A673 (cell line): ENCODE measurements at regions not wholly inside any gene's neighbourhood (a gene's known extent, or its start where the extent isn't known, plus 50 kb on each side); places are given as distances from the start of the nearest gene placed in this dataset.

Experiments used
- BruUV-seq: library from RNA; stranded (reverse); fragments of 400-500 nt; replicated peaks from 2 replicates; lab custom pipeline; 2021; lab: Mats Ljungman, UMichigan
- CTCF ChIA-PET: fragments of 300-600 bp; sonication (Branson Sonifier 250); formaldehyde crosslinking; loops from one replicate; lab custom pipeline; 2022; ENCODE audit warnings: antibody characterized with exemption; lab: Charles Lee
- POLR2A ChIA-PET: fragments of 300-600 bp; sonication (Branson Sonifier 250); formaldehyde crosslinking; loops from one replicate; lab custom pipeline; 2022; ENCODE audit warnings: antibody characterized with exemption; ENCODE audit not compliant: low non-redundant PET; lab: Charles Lee
- DNase-seq: peaks from one replicate; pipeline ENCODE4 v3.0.0-alpha.2; 2015; ENCODE audit warnings: low spot score
- H3K27ac ChIP-seq: fragments of 200-600 bp; sonication (generic); 2 replicates; pipeline ENCODE4 v1.5.1; 2016; ENCODE audit warnings: mixed run types, low read depth, mild to moderate bottlenecking, mixed read lengths, antibody characterized with exemption, low read length; ENCODE audit not compliant: poor library complexity, severe bottlenecking
- H3K27me3 ChIP-seq: fragments of 200-600 bp; sonication (generic); replicated peaks from 2 replicates; pipeline ENCODE4 v1.6.1; 2017; ENCODE audit warnings: mixed run types, low read depth, mild to moderate bottlenecking, mixed read lengths, antibody characterized with exemption, low read length; ENCODE audit not compliant: insufficient read depth, poor library complexity
- H3K36me3 ChIP-seq: fragments of 200-600 bp; sonication (generic); 2 replicates; pipeline ENCODE4 v1.6.1; 2016; ENCODE audit warnings: mixed run types, mild to moderate bottlenecking, mixed read lengths, antibody characterized with exemption, low read length; ENCODE audit not compliant: insufficient read depth, poor library complexity, severe bottlenecking
- H3K4me1 ChIP-seq: fragments of 200-600 bp; sonication (generic); 2 replicates; pipeline ENCODE4 v1.6.1; 2017; ENCODE audit warnings: mixed run types, mild to moderate bottlenecking, mixed read lengths, antibody characterized with exemption, low read length; ENCODE audit not compliant: insufficient read depth, poor library complexity, severe bottlenecking
- H3K4me3 ChIP-seq: fragments of 200-600 bp; sonication (generic); 2 replicates; pipeline ENCODE4 v1.5.1; 2016; ENCODE audit warnings: low read depth, mixed run types, mild to moderate bottlenecking, mixed read lengths, low read length; ENCODE audit not compliant: poor library complexity, severe bottlenecking
- H3K9me3 ChIP-seq: fragments of 200-600 bp; sonication (generic); 2 replicates; pipeline ENCODE4 v1.6.1; 2016; ENCODE audit warnings: mixed run types, low read depth, mild to moderate bottlenecking, mixed read lengths, antibody characterized with exemption, low read length; ENCODE audit not compliant: poor library complexity, severe bottlenecking
- EZH2 ChIP-seq: fragments of 200-600 bp; sonication (generic); IDR thresholded peaks from 2 replicates; pipeline ENCODE4 v1.6.1; 2017; ENCODE audit warnings: borderline replicate concordance, low read depth, mild to moderate bottlenecking, mixed read lengths, antibody characterized with exemption, low read length; ENCODE audit not compliant: poor library complexity, severe bottlenecking
- intact Hi-C: fragments of 100-400 bp; cut with micrococcal nuclease; formaldehyde crosslinking; loops from one replicate; pipeline ENCODE4 v1.10.0; 2022; ENCODE audit not compliant: unreplicated experiment
- TF ChIP-seq, protein P1 (sequence below): fragments of 300-800, 200-600 bp; sonication (generic); conservative IDR thresholded peaks from 2 replicates; pipeline ENCODE4 v1.5.1; 2017; ENCODE audit warnings: low read depth, mild to moderate bottlenecking, antibody characterized with exemption, low read length, moderate library complexity, mixed read lengths

DNA sequence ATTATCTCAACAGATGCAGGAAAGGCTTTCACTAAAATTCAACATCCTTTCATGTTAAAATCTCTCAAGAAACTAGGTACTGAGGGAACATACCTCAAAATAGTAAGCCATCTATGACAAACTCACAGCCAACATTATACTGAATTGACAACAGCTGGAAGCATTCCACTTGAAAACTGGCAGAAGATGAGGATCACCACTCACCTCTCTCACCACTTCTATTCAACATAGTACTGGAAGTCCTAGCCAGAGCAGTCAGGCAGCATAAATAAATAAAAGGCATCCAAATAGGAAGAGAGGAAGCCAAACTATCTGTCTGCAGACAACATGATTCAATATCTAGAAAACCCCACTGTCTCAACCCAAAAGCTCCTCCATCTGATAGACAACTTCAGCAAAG, 203.6 kb upstream of the GRAMD2B start:
- TF ChIP-seq EZH2, result no peak
- TF ChIP-seq, protein P1, sequence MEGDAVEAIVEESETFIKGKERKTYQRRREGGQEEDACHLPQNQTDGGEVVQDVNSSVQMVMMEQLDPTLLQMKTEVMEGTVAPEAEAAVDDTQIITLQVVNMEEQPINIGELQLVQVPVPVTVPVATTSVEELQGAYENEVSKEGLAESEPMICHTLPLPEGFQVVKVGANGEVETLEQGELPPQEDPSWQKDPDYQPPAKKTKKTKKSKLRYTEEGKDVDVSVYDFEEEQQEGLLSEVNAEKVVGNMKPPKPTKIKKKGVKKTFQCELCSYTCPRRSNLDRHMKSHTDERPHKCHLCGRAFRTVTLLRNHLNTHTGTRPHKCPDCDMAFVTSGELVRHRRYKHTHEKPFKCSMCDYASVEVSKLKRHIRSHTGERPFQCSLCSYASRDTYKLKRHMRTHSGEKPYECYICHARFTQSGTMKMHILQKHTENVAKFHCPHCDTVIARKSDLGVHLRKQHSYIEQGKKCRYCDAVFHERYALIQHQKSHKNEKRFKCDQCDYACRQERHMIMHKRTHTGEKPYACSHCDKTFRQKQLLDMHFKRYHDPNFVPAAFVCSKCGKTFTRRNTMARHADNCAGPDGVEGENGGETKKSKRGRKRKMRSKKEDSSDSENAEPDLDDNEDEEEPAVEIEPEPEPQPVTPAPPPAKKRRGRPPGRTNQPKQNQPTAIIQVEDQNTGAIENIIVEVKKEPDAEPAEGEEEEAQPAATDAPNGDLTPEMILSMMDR, result no peak
- Histone ChIP-seq H3K27me3 (no peaks in the 10 kb centered on the region), H3K27ac (no peak overlapping the region), H3K4me1 (no peaks in the 10 kb centered on the region), H3K36me3 (no peaks in the 10 kb centered on the region), H3K4me3 (no peak overlapping the region), H3K9me3 (no peaks in the 10 kb centered on the region)
- CTCF ChIA-PET, result no interaction called here
- BruUV-seq, result no TSS peak
- no peak for DNase-seq
- POLR2A ChIA-PET, result no interaction called here
- intact Hi-C loops, result no loop called here

DNA sequence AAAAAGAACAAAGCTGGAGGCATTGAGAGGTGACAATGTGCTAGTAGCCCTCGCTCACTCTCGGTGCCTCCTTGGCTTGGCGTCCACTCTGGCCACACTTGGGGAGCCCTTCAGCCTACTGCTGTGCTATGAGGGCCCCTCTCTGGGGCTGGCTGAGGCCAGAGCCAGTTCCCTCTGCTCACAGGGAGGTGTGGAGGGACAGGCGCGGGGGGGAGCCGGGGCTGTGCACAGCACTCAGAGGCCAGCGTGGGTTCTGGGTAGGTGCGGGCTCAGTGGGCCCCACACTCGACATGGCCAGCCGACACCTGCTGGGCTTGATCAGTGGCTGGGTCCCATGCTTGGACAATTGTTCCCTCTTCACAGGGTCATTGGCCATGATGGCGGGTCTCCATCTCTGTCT, 202.5 kb upstream of the GRAMD2B start:
- no peak for DNase-seq
- no peaks in the 10 kb centered on the region for H3K27me3 ChIP-seq
- intact Hi-C loops, result no loop called here
- no peaks in the 10 kb centered on the region for H3K9me3 ChIP-seq
- no peaks in the 10 kb centered on the region for H3K36me3 ChIP-seq
- CTCF ChIA-PET, result no interaction called here
- no peaks in the 10 kb centered on the region for H3K4me1 ChIP-seq
- POLR2A ChIA-PET, result no interaction called here
- H3K27ac ChIP-seq, result no peak overlapping the region
- no peak overlapping the region for H3K4me3 ChIP-seq
- TF ChIP-seq, protein P1, result no peak
- TF ChIP-seq EZH2, result no peak
- BruUV-seq, result no TSS peak

DNA sequence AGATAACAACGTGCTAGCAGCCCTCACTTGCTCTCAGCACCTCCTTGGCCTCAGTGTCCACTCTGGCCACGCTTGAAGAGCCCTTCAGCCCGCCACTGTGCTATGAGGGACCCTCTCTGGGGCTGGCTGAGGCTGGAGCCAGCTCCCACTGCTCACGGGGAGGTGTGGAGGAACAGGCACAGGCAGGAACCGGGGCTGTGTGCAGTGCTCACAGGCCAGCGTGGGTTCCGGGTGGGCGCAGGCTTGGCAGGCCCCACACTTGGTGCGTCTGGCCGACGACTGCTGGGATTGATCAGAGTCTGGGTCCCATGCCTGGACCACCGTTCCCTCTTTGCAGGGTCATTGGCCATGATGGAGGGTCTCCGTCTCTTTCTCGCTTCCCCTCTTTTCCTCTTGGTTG, 194.3 kb upstream of the GRAMD2B start:
- ChIA-PET CTCF (interaction anchor here (0.6 kb wide), 1 partner anchor 238 kb away, joined by 3 read pairs; no protein-coding TSS in a partner anchor), POLR2A (no interaction called here)
- Histone ChIP-seq H3K27ac (no peak overlapping the region), H3K27me3 (peaks cover 5% of the 10 kb centered on the region), H3K4me1 (no peaks in the 10 kb centered on the region), H3K36me3 (no peaks in the 10 kb centered on the region), H3K9me3 (no peaks in the 10 kb centered on the region), H3K4me3 (no peak overlapping the region)
- DNase-seq, result no peak
- TF ChIP-seq, protein P1, result no peak
- no peak for TF ChIP-seq EZH2
- intact Hi-C loops, result no loop called here
- no TSS peak for BruUV-seq
